NB4 (cell line): ENCODE measurements at regions not wholly inside any gene's neighbourhood (a gene's known extent, or its start where the extent isn't known, plus 50 kb on each side); places are given as distances from the start of the nearest gene placed in this dataset.

Experiments
- MYC ChIP-seq: IDR thresholded peaks from 2 replicates; pipeline ENCODE4 v1.6.1; 2011; ENCODE audit warnings: low read depth, low read length
- POLR2A ChIP-seq: IDR thresholded peaks from 2 replicates; pipeline ENCODE4 v1.6.1; 2011; ENCODE audit warnings: mild to moderate bottlenecking; ENCODE audit not compliant: insufficient read length; ENCODE audit errors: extremely low read depth
- TF ChIP-seq, protein P1 (sequence below): IDR thresholded peaks from one replicate; pipeline ENCODE4 v1.5.1; 2012; ENCODE audit warnings: low read depth, low read length
- TF ChIP-seq, protein P2 (sequence below): IDR thresholded peaks from 2 replicates; pipeline ENCODE4 v1.6.1; 2011; ENCODE audit warnings: low read depth, low read length

- TF ChIP-seq, protein P1, sequence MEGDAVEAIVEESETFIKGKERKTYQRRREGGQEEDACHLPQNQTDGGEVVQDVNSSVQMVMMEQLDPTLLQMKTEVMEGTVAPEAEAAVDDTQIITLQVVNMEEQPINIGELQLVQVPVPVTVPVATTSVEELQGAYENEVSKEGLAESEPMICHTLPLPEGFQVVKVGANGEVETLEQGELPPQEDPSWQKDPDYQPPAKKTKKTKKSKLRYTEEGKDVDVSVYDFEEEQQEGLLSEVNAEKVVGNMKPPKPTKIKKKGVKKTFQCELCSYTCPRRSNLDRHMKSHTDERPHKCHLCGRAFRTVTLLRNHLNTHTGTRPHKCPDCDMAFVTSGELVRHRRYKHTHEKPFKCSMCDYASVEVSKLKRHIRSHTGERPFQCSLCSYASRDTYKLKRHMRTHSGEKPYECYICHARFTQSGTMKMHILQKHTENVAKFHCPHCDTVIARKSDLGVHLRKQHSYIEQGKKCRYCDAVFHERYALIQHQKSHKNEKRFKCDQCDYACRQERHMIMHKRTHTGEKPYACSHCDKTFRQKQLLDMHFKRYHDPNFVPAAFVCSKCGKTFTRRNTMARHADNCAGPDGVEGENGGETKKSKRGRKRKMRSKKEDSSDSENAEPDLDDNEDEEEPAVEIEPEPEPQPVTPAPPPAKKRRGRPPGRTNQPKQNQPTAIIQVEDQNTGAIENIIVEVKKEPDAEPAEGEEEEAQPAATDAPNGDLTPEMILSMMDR, result no peak
- TF ChIP-seq POLR2A (no peak), MYC (no peak)
- TF ChIP-seq, protein P2, sequence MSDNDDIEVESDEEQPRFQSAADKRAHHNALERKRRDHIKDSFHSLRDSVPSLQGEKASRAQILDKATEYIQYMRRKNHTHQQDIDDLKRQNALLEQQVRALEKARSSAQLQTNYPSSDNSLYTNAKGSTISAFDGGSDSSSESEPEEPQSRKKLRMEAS, result no peak
These were observed 124.8 kb downstream of the EDEM1 start for GRCh38 chr3:5312290-5312689.
